GM18517 (cell line): ENCODE measurements at regions not wholly inside any gene's neighbourhood (a gene's known extent, or its start where the extent isn't known, plus 50 kb on each side); places are given as distances from the start of the nearest gene placed in this dataset.

Source experiments
- ATAC-seq: cut with Tn5 transposase; IDR thresholded peaks from one replicate; pipeline ENCODE4 v1.9.1; 2021; ENCODE audit warnings: mild to moderate bottlenecking, moderate library complexity; ENCODE audit not compliant: unreplicated experiment

DNA sequence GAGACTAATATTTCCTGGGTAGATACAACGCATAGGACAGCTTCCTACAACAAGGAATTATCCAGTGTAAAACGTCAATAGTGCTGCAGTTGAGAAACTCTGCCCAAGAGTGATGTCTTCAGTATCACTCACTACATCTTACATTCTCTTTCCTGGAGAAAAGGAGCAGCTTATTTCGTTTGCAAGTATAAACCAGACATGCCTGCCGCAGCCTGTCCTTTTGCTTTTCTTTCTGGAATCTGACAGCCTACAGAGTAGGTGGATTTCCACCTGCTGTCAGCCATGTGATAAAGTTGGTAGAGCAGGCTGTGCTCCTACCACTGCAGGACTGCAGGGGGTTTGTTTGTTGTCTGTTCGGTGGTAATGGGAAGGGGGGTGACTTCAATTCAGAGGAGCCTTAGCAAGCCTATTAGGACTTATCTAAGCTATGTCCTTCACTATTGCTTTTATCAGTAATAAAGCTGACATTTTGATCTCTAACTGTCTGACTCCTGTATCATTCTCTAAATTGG lies 439.1 kb downstream of the GRB14 start:
- no peak for ATAC-seq

DNA sequence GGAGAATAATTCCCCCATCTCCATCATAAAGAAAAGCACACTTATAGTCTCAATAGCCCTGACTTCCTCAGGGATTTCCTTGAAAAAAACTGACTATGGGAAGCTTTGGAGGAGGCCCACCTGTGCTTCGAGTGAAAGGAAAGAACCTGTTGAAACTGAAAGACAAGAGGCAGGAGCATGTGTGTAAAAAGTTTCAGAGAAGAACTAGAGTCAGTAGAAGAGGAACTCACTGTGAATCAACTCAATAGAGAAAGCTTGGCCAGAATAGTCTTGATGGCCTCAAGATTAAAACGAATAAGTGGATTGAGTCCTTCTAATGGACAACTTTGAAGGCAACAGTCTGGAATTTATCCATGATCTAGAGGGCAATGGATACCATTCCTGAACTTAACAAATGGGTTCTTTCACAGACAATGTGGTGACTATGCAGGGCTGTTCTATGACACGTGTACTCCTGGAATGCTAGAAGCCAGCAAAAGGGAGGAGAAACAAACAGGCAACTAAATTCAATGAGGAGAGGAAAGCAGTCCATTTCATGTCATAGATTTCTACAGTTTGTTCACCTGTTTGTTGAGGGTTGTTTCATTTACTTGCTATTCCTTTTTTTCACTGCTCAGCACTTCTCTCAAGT lies 442.3 kb downstream of the GRB14 start:
- no peak for ATAC-seq

DNA sequence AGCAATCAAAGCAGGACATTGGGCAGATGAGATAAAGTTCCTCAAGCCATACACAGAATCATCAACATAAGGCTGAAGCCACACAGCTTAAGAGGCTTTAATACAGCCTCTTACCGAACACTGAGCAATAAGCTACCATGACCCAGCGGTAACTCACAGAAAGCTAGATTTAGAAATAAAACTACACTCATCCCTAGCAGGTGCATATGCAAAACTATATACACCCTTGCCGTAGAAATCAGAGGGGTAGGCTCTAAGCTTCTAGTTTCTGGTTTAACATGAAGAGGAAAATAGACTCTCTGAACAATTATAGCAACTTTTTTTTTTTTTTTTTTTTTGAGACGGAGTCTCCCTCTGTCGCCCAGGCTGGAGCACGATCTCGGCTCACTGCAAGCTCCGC lies 428.8 kb upstream of the FIGN start:
- ATAC-seq, result no peak

DNA sequence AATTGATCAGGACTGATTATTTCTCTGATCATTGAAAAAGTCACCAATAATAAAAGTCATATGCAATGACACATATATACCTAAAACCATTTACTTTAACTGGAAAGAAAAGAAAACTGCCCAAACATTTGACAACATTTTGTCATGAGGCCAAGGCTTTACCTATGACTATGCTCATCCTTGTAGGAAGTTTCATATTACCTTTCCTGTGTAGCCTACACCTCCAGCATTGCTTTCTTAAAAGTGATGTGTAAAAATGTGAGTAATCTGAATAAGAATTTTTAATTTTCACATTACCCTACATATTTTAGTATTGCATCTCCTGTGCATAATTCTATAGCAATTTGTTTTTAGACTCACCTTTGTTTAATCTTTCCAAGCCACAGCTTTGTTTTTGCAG lies 419.8 kb upstream of the FIGN start:
- no peak for ATAC-seq

DNA sequence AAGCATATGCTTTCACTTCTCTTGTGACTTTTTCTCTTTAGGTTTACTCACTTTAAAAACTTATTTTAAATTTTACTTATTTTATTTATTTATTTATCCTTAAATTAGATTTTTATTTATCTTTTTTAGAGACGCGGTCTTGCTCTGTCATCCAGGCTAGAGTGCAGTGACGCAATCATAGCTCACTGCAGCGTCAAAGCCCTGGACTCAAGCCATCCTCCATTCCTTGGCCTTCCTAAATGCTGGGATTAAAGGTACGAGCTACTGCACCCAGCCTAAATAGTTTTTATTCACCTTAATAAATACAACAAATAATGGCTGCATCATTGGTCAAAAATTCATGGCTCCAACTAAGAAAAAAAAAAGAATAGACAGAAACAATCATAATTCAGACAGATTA lies 415.7 kb upstream of the FIGN start:
- ATAC-seq, result no peak

DNA sequence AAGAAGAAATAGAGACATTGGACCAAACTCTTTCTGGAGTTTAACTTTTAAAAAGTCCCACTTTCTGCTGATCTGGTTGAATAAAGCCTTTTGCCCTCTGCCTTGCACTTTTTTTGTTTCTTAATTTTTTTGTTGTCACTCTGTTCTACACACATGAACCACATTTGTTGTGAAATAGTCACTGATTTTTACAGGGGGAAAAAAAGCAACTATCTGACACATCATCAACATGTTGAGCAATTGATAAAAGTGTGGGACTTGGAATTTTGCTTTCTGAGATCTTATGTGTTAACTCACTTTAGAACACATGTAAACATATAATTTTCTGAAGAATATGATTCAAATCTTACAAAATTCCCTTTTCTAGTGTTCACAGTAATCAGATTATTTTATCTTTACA lies 414.8 kb upstream of the FIGN start:
- ATAC-seq, result no peak

DNA sequence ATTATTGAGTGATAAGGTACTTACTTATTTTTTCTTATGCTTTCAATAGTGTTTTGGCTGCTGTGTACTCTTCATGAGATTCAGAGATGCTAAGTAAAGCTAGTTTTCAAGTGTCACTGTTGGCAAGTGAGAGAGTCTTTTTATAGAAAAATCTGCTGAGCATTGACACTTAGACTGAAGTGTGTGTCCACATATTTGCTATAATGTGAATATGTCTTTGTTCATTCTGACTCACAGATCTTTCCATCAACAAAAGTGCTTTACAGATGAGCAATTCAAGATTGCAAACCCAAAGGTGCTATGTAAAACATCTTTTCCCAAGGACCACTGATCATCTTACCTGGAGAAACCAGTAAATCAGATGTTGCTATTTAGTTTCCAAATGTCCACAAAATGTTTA lies 410.6 kb upstream of the FIGN start:
- no peak for ATAC-seq

DNA sequence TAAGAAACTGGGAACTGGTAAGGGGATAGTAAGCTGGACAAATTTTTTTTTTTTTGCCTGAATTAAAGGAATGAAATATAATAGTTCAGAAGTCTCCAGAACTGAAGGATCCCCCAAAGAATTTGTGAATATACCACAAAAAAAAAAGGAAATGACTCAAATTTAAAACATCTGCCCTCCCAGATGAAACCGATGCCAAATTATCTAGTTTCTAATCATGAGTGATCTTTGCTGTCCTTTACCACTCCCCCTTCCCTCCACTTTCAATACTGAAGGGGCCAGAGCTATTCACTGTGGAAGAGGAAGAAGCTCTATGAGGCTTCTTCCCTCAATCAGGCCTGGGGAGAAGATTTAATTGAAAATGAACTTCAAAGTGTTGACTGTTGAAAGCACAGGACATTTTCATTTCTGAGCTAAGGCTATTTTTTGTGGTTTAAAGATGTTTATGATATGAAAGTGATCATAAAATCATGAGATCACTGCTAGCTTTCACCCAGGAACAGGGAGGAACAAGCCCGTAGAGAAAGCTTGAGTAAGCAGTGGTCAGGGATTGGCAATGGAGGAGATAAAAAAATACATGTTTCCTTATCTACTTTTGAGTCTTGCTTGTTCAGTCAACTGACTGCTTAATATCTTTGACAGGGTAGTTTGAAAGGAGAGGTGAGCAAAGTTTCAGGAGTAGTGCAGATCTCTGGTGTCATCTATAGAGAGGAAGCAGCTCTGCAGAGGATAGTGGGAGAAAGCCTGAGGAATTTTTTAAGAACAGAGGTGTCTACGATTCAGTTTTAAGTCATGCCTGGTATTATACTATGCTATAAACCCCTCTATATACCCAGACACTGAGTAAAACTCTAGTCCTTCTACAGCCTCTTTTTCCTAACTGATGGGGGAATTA lies 409.5 kb upstream of the FIGN start:
- ATAC-seq, result no peak

DNA sequence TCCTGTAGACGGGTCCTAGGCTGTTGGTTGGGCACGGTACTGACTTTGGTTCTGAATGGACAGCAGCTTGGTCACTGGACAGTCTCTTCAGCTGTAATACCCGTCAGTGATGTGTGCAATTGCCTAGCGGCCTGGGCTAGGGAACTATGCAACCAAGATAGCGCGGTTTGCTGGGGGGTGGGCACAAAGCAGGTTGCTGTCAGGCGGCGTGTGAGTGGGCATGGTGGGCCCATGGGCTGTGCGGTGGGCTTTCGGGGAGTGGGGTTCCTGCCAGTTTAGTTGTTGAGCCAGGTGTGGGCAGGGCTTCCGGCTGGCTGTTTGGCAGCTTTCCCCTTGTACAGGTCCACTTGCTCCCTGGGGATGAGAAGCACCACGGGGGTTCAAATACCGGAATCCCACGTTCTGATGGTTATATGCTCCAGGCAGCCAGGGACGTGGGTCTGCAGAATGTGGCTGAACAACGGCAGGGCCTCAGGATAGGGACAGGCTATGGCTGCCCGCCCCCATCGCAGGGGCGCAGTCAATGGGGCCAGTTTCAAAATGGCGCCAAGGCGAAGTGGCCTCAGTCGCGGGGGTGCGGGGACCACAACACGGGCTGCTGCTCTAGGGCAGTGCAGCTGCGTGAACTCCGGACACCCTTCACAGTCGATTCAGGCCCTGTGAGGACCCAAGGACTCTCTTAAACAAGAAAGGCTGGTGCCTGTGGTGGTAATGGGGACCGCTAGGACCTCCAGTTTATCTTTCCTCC lies 407.5 kb upstream of the FIGN start:
- ATAC-seq, result no peak

DNA sequence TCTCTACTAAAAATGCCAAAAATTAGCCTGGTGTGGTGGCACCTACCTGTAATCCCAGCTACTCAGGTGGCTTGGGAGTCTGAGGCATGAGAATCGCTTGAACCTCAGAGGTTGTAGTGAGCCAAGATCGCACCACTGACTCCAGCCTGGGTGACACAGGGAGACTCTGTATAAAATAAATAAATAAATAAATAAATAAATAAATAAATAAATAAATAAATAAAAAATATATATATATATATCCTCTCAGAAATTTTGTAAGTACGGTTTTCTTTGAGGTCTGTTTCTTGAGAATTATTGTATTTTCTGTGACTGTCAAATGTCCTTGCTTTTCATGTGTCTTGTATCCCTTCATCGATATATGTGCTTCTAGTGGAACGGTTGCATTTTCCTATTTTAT lies 406.9 kb upstream of the FIGN start:
- ATAC-seq, result no peak

DNA sequence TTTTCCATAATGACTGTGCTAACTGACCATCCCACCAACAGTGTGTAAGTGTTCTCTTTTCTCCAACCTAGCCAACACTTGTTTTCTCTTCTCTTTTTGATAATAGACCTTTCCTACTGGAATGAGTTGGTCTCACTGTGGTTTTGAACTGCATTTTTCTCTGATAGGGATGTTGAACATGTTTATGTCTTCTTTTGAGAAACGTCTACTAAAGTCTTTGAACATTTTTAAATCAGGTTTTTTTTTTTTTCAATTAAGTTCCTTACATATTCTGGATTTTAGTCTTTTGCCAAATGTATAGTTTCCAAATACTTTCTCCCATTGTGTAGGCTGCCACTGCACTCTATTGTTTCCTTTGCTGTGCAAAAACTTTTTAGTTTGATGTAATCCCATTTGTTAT lies 405.5 kb upstream of the FIGN start:
- ATAC-seq, result no peak

DNA sequence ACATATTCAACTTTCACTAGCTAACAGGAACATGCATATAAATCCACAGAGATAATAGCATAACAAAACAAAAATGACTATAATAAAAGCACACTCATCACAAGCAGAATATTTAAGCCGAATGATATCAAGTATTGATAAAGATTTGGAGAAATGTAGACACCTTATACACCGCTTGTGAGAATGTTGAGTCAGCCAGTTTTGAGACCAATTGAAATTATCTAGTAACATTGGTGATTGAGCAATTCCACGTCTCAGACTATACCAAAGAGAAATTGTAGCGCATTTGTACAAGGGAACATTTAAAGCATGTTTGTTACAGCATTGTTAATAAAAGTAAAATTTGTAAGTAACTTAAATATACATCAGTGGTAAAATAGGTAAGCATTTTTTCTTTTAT lies 402.9 kb upstream of the FIGN start:
- ATAC-seq, result no peak

DNA sequence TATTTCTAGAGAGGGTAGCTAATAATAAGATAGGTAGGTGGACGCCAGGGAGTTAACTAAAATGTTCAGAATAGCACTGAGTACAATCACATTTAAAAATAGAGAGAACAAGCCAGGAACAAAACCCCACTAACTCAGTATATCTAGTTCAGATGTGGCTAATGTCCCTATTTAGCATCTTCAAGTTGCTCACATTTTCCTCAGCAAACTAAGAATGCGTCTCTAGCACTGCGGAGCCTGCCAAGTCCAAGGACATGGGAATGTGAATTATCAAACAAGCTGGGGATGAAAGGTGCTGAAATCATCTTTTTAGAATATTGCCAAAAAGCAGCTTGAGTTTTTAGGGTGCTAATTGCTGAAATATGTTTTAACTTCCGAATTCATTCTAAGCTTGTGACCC lies 398.5 kb upstream of the FIGN start:
- ATAC-seq, result no peak

DNA sequence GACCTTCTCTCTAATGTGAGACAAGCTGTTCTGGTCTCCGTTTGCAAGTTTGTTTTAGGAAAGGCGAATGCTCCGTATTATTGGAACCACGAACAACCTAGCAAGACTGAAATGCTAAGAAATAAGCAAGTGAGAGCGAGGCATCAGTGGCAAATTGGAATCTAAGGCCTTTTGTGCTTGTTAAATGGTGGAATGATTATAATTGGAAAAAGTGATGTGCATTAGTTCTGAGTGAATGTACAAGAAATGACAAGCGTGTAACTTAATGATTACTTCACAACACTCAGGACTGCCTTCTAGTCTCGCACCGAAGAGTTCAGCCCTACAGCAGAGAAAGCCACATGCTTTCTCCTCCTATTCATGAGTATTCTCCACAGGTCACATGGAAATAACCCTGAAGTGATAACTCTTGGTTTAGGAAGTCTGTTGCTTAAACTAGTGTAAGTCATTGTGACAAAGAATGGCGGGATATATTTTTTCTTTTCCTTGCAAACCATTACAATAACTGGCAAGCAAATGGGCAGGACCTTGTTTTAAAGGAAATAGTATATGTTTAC lies 392.2 kb upstream of the FIGN start:
- ATAC-seq, result no peak

DNA sequence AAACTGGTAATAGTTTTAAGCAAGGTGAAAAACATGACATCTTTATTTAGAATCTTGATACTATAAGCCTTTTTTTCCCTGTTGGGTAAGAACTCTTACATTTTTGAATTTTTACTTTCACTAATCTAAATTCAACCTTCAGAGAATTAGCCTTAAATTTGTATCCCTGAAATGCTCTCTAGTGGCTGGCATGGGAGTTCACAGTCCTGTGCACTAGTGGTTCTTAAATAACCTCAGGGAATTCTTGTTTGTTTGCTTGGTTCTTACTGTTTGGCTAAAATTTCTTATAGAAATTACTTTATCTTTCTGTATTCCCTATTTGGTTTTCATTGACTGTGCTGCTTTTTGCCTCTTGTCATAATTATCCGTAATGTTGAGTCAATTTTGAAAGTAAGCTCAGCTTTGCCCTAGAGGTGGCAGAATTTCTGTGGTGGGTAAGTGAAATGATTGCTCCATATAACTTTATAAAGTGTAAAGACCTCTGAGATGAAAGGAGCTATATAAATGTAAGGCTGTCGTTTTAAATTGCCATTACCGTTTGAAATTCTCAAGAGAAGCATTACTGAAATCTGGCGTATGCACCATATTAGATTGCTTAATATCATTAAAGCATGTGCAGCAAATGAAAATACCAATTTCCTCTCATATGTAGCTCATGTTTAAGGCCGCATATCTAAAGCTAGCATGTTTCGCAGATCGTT lies 391.3 kb upstream of the FIGN start:
- no peak for ATAC-seq

DNA sequence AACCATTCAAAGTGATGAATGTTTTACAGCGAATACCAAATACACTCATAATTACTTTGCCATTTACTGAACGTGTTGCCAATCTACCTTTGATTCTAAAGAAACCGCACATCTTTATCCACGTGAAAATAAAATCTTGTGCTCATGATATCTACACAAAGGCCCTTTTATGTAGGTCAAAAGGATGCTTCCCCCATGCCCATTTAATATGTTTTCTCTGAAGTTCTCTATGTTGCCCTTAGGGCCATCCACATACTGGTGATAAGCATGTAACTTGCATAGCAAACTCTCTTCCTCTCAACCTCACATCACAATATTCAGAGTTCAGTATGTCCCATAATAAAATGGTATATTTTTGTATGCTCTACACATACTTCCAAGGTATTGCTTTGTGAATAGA lies 380.0 kb upstream of the FIGN start:
- no peak for ATAC-seq

DNA sequence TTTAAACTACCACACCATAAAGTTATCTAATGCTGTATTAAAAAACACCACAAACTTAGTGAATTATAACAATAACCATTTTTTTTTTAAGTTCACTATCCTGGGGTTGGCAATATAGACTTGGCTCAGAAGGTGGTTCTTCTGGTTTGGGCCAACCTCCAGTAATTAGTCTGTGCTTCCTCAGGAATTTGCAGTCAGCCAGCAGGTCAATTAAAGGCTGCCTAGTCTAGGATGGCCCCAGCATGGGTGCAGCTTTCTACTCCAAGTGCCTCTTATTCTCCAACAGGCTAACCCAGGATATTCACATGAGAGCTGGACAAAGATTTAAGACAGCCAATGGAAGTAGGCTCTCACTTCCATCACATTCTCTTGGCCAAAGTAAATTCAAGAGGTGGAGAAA lies 379.1 kb upstream of the FIGN start:
- ATAC-seq, result no peak

DNA sequence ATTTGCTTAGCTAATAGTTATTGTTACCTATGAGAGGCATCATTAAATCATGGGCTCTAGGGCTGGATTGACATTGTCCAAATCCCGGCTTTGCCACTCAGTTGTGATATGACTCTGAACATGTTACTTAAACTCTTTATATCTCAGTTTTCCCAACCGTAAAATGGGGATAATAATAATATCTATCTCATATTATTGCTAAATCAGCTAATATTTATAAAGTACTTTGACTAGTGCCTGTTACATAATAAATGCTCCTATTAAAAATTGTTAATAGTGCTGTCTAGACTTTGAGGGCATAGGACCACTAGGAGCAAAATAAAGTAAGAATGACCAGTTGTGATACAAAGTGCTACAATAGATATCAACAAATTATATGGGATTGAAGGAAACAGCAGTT lies 376.3 kb upstream of the FIGN start:
- ATAC-seq, result no peak

DNA sequence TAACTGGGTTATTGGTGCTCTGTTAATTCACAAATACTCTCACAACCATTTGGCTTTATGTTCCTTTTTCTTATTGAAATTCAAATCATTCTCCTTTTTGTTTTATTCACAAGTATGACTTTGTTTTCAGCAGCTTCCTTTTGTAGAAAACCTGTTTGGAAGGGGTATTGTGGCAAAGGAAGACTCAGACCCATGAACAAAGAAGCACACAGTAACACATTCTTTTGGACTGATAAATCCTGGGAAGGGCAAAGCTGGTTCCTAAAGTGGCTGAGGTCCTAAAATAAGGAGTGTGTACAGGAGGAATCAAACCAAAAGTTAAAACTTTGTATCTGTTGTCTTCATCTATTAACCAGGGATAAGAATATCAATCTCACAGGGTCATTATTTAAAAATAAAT lies 374.7 kb upstream of the FIGN start:
- no peak for ATAC-seq

DNA sequence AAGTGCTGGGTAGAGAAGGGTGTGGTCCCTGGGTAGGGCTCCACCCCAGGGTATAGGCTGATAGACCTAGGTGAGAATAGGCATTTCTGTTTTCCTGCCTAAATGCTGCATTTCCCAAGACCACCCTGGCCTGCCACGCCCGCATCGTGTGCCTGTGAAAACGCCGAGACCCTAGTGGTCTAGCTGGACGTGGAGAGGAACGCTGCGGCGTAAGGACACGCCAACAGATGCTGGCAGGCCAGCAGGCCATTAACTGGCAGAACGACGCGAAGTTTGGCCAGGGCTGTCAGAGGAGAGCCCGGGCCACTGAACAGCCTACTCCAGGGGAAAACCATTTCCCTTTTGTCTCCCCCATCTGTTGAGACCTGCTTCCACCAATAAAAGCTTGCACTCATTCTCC lies 373.2 kb upstream of the FIGN start:
- ATAC-seq, result no peak

DNA sequence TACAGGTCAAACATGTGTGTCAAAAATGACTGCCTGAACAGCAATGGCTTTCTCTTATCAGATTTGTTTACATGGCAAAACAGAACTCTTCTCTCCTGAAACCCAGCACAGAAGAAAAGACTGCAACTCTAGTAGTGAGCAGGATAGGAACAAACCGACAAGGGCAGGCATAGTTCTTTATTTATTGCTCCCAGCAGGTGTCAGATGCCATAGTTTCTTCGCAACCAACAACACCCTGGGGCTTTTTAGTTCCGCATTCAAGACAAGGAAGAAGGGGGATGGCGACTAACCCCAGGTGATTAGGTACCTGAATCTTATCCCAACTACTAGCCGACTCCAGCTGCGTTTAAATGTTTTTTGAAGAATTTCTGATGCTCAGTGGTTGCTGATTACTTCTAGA lies 367.5 kb upstream of the FIGN start:
- ATAC-seq, result no peak
